Prostate gland (tissue), 2 donors: ENCODE measurements at regions not wholly inside any gene's neighbourhood (a gene's known extent, or its start where the extent isn't known, plus 50 kb on each side); places are given as distances from the start of the nearest gene placed in this dataset.
"Not testable (repeated sequence)": the region's sequence is repeated elsewhere in the genome, so short reads cannot be mapped to it uniquely, and the experiment has no call there.

Experiments
- DNase-seq: peaks from one replicate; pipeline ENCODE4 v3.0.0-alpha.2; 2019; ENCODE audit warnings: low spot score
- H3K27ac ChIP-seq, 2 donors: fragments of 200-600 bp; sonication (generic); 2 replicates each; pipeline ENCODE4 v1.5.1; 2017 to 2019
- H3K27me3 ChIP-seq: fragments of 200-600 bp; sonication (generic); replicated peaks from 2 replicates; pipeline ENCODE4 v1.5.1; 2019; ENCODE audit not compliant: insufficient read depth
- H3K36me3 ChIP-seq, 2 donors: fragments of 200-600 bp; sonication (generic); 1 replicate in 1 of 2; 2 replicates in 1 of 2; pipeline versions ENCODE4 v1.5.1 to v1.8.1; 2017 to 2019
- H3K4me1 ChIP-seq: fragments of 200-600 bp; sonication (generic); replicated peaks from 2 replicates; pipeline ENCODE4 v1.5.1; 2019
- H3K4me3 ChIP-seq, 2 donors: fragments of 200-600 bp; sonication (generic); 2 replicates each; pipeline ENCODE4 v1.5.1; 2017 to 2019
- H3K9me3 ChIP-seq: fragments of 200-600 bp; sonication (generic); 2 replicates; pipeline ENCODE4 v1.5.1; 2017
- CTCF ChIP-seq, 4 experiments: fragments of 200-600 bp in 2 of 4; fragments of 450-650 bp in 2 of 4; sonication (generic) in 2 of 4; IDR thresholded peaks; 1 replicate in 3 of 4; 2 replicates in 1 of 4; pipeline ENCODE4 v1.5.1; 2016 to 2019; ENCODE audit warnings: antibody characterized with exemption in 4 of 4, mild to moderate bottlenecking in 2 of 4, moderate library complexity in 2 of 4
- POLR2A ChIP-seq: fragments of 450-650 bp; IDR thresholded peaks from one replicate; pipeline ENCODE4 v1.6.1; 2016; ENCODE audit warnings: antibody characterized with exemption, mild to moderate bottlenecking
- POLR2AphosphoS5 ChIP-seq: sonication (generic); formaldehyde crosslinking; IDR thresholded peaks from one replicate; pipeline ENCODE4 v1.6.1; 2017; ENCODE audit warnings: antibody characterized with exemption
- WGBS: methylation state at CpG from one replicate; pipeline ENCODE4 v1.1.5; 2018; 5-methylcytosine and 5-hydroxymethylcytosine counted together
- intact Hi-C: fragments of 100-400 bp; cut with DNase I; formaldehyde crosslinking; loops from one replicate; pipeline ENCODE4 v1.14.2; 2022

- no peak for DNase-seq
- Histone ChIP-seq H3K27ac (no peak overlapping the region), H3K4me3 (no peak overlapping the region), H3K9me3 (no peaks in the 10 kb centered on the region), H3K36me3 (no peaks in the 10 kb centered on the region), H3K4me1 (no peaks in the 10 kb centered on the region), H3K27me3 (no peaks in the 10 kb centered on the region)
- TF ChIP-seq POLR2A, result no peak
- intact Hi-C loops, result no loop called here
- 92% methylated on average over 2 of the region's 2 CpGs for WGBS
Measured at GRCh38 chr18:1539276-1539675, 634.6 kb downstream of the ADCYAP1 start.

GRCh38 chr18:1541478-1541877 is 636.8 kb downstream of the ADCYAP1 start:
- intact Hi-C loops, result no loop called here
- TF ChIP-seq CTCF (IDR thresholded peaks at IDR 0.05) (no peak), POLR2AphosphoS5 (no peak), POLR2A (no peak)

GRCh38 chr18:1542230-1542774 is 637.6 kb downstream of the ADCYAP1 start:
- H3K36me3 ChIP-seq, result no peaks in the 10 kb centered on the region
- 77% methylated on average over 2 of the region's 2 CpGs for WGBS
- no peaks in the 10 kb centered on the region for H3K4me1 ChIP-seq
- no peak overlapping the region for H3K4me3 ChIP-seq
- H3K27me3 ChIP-seq, result no peaks in the 10 kb centered on the region
- intact Hi-C loops, result no loop called here
- H3K9me3 ChIP-seq, result no peaks in the 10 kb centered on the region
- no peak overlapping the region for H3K27ac ChIP-seq
- DNase-seq, result no peak
- no peak for TF ChIP-seq POLR2AphosphoS5
- TF ChIP-seq POLR2A, result no peak
- no peak for TF ChIP-seq CTCF (IDR thresholded peaks at IDR 0.05)

More at GRCh38 chr18:1541478-1541877, 636.8 kb downstream of the ADCYAP1 start:
- Histone ChIP-seq H3K9me3 (no peaks in the 10 kb centered on the region), H3K27me3 (no peaks in the 10 kb centered on the region), H3K4me1 (no peaks in the 10 kb centered on the region), H3K27ac (no peak overlapping the region), H3K36me3 (no peaks in the 10 kb centered on the region), H3K4me3 (no peak overlapping the region)
- WGBS, result 85% methylated on average over 8 of the region's 8 CpGs
- DNase-seq, result no peak

GRCh38 chr18:1544016-1544415 is 639.3 kb downstream of the ADCYAP1 start:
- no peaks in the 10 kb centered on the region for H3K36me3 ChIP-seq
- no peaks in the 10 kb centered on the region for H3K9me3 ChIP-seq
- H3K27me3 ChIP-seq, result no peaks in the 10 kb centered on the region
- intact Hi-C loops, result no loop called here
- no peak for DNase-seq
- H3K4me3 ChIP-seq, result no peak overlapping the region
- H3K27ac ChIP-seq, result no peak overlapping the region
- 67% methylated on average over 3 of the region's 3 CpGs for WGBS
- no peaks in the 10 kb centered on the region for H3K4me1 ChIP-seq
- no peak for TF ChIP-seq POLR2A
- no peak for TF ChIP-seq POLR2AphosphoS5
- no peak for TF ChIP-seq CTCF (IDR thresholded peaks at IDR 0.05)

- H3K27me3 ChIP-seq, DNase-seq: not testable (repeated sequence)
Measured at GRCh38 chr18:1557711-1558110, 653.0 kb downstream of the ADCYAP1 start.

GRCh38 chr18:1559563-1559962 is 654.9 kb downstream of the ADCYAP1 start:
- intact Hi-C loops, result no loop called here
- no peak for DNase-seq
- TF ChIP-seq POLR2A, result no peak
- TF ChIP-seq POLR2AphosphoS5, result no peak
- TF ChIP-seq CTCF (IDR thresholded peaks at IDR 0.05), result no peak
- Histone ChIP-seq H3K4me3 (no peak overlapping the region), H3K36me3 (no peaks in the 10 kb centered on the region), H3K9me3 (no peaks in the 10 kb centered on the region), H3K27me3 (no peaks in the 10 kb centered on the region), H3K4me1 (no peaks in the 10 kb centered on the region), H3K27ac (no peak overlapping the region)
- 44% methylated on average over 3 of the region's 3 CpGs for WGBS

More at GRCh38 chr18:1557711-1558110, 653.0 kb downstream of the ADCYAP1 start:
- intact Hi-C loops, H3K4me1 ChIP-seq, H3K27ac ChIP-seq, H3K4me3 ChIP-seq, H3K36me3 ChIP-seq, H3K9me3 ChIP-seq: not testable (repeated sequence)
- WGBS, result 83% methylated on average over 1 of the region's 1 CpG
